ENCODE measurements at regions not wholly inside any gene's neighbourhood (a gene's known extent, or its start where the extent isn't known, plus 50 kb on each side); places are given as distances from the start of the nearest gene placed in this dataset.

GRCh38 chr3:152671446-152672319 lies 163.2 kb upstream of the P2RY1 start:
- ATAC-seq (no peak), DNase-seq (no peak)
- intact Hi-C loops (cut with DNase I): no loop called here
- 62 to 66% (median 65%) methylated on average over 8 of the region's 8 CpGs for WGBS, 3 donors
- Histone ChIP-seq H3K27me3 (ENCODE audit: insufficient read depth in 3 of 3, low read length in 2 of 3) (no peaks in the 10 kb centered on the region), H3K4me3 (no peak overlapping the region), H3K36me3 (ENCODE audit: insufficient read depth in 1 of 2, low read depth in 1 of 2) (no peaks in the 10 kb centered on the region), H3K9me3 (no peaks in the 10 kb centered on the region), H3K4me1 (no peaks in the 10 kb centered on the region), H3K27ac (no peak overlapping the region)
- no peak for TF ChIP-seq CTCF (IDR thresholded peaks at IDR 0.05)

GRCh38 chr3:152672320-152672649 lies 162.6 kb upstream of the P2RY1 start:
- no peaks in the 10 kb centered on the region for H3K36me3 ChIP-seq (ENCODE audit: insufficient read depth in 1 of 2, low read depth in 1 of 2)
- intact Hi-C loops (cut with DNase I): no loop called here
- H3K4me3 ChIP-seq: no peak overlapping the region
- TF ChIP-seq CTCF (IDR thresholded peaks at IDR 0.05): no peak
- no peak overlapping the region for H3K27ac ChIP-seq
- no peaks in the 10 kb centered on the region for H3K27me3 ChIP-seq (ENCODE audit: insufficient read depth in 3 of 3, low read length in 2 of 3)
- no peaks in the 10 kb centered on the region for H3K9me3 ChIP-seq
- H3K4me1 ChIP-seq: no peaks in the 10 kb centered on the region
- ATAC-seq (no peak), DNase-seq (no peak)
- WGBS, 3 donors: 45 to 51% (median 47%) methylated on average over 3 of the region's 3 CpGs

GRCh38 chr3:152676810-152677379 lies 158.0 kb upstream of the P2RY1 start:
- DNase-seq (no peak), ATAC-seq (no peak)
- H3K27ac ChIP-seq: no peak overlapping the region
- no peaks in the 10 kb centered on the region for H3K36me3 ChIP-seq (ENCODE audit: insufficient read depth in 1 of 2, low read depth in 1 of 2)
- intact Hi-C loops (cut with DNase I): no loop called here
- TF ChIP-seq CTCF (IDR thresholded peaks at IDR 0.05): no peak
- no peaks in the 10 kb centered on the region for H3K4me1 ChIP-seq
- H3K4me3 ChIP-seq: no peak overlapping the region
- H3K9me3 ChIP-seq: no peaks in the 10 kb centered on the region
- H3K27me3 ChIP-seq (ENCODE audit: insufficient read depth in 3 of 3, low read length in 2 of 3): peaks cover 0 to under 1% (median 0%) of the 10 kb centered on the region in 3 donors
- WGBS, 3 donors: 63 to 78% (median 70%) methylated on average over 2 of the region's 2 CpGs

- Histone ChIP-seq H3K9me3 (no peaks in the 10 kb centered on the region), H3K27me3 (ENCODE audit: insufficient read depth in 3 of 3, low read length in 2 of 3) (peaks cover 0 to 4% (median 0%) of the 10 kb centered on the region in 3 donors), H3K4me1 (no peaks in the 10 kb centered on the region), H3K27ac (no peak overlapping the region), H3K36me3 (ENCODE audit: insufficient read depth in 1 of 2, low read depth in 1 of 2) (no peaks in the 10 kb centered on the region), H3K4me3 (no peak overlapping the region)
- TF ChIP-seq CTCF (IDR thresholded peaks at IDR 0.05): no peak
- no peak for ATAC-seq
- 36 to 47% (median 40%) methylated on average over 2 of the region's 2 CpGs for whole genome bisulfite sequencing, 3 donors
- DNase-seq: no peak
- intact Hi-C loops (cut with DNase I): no loop called here
These were observed 157.4 kb upstream of the P2RY1 start for GRCh38 chr3:152677491-152677890.

Data from psoas muscle (tissue), 7 donors.